ENCODE measurements at regions not wholly inside any gene's neighbourhood (a gene's known extent, or its start where the extent isn't known, plus 50 kb on each side); places are given as distances from the start of the nearest gene placed in this dataset.

GRCh38 chr19:31601855-31602254 lies 252.6 kb upstream of the TSHZ3 start:
- no peak for DNase-seq (ENCODE audit: low spot score)

- DNase-seq (ENCODE audit: low spot score), result no peak
Observed at GRCh38 chr19:31602548-31602947, 253.3 kb upstream of the TSHZ3 start.

GRCh38 chr19:31604493-31605040 lies 255.3 kb upstream of the TSHZ3 start:
- DNase-seq (ENCODE audit: low spot score), result no peak

GRCh38 chr19:31610018-31610417 lies 260.8 kb upstream of the TSHZ3 start:
- DNase-seq (ENCODE audit: low spot score), result no peak

GRCh38 chr19:31611046-31611877 lies 262.0 kb upstream of the TSHZ3 start:
- DNase-seq (ENCODE audit: low spot score), result no peak

- no peak for DNase-seq (ENCODE audit: low spot score)
Observed at GRCh38 chr19:31612873-31613272, 263.6 kb upstream of the TSHZ3 start.

GRCh38 chr19:31613683-31614219 lies 264.5 kb upstream of the TSHZ3 start:
- DNase-seq (ENCODE audit: low spot score), result no peak

- no peak for DNase-seq (ENCODE audit: low spot score)
Observed at GRCh38 chr19:31616031-31616430, 266.8 kb upstream of the TSHZ3 start.

GRCh38 chr19:31617010-31617585 lies 267.9 kb upstream of the TSHZ3 start:
- DNase-seq (ENCODE audit: low spot score), result no peak

GRCh38 chr19:31625056-31625455 lies 275.8 kb upstream of the TSHZ3 start:
- no peak for DNase-seq (ENCODE audit: low spot score)

- DNase-seq (ENCODE audit: low spot score), result no peak
Observed at GRCh38 chr19:31625575-31625974, 276.3 kb upstream of the TSHZ3 start.

- DNase-seq (ENCODE audit: low spot score), result no peak
Observed at GRCh38 chr19:31626941-31627340, 277.7 kb upstream of the TSHZ3 start.

- no peak for DNase-seq (ENCODE audit: low spot score)
Observed at GRCh38 chr19:31627620-31628365, 278.6 kb upstream of the TSHZ3 start.

- DNase-seq (ENCODE audit: low spot score), result no peak
Observed at GRCh38 chr19:31629579-31630363, 280.5 kb upstream of the TSHZ3 start.

GRCh38 chr19:31633014-31633413 lies 283.8 kb upstream of the TSHZ3 start:
- DNase-seq (ENCODE audit: low spot score), result no peak

GRCh38 chr19:31639306-31639705 lies 290.1 kb upstream of the TSHZ3 start:
- no peak for DNase-seq (ENCODE audit: low spot score)

- DNase-seq (ENCODE audit: low spot score), result no peak
Observed at GRCh38 chr19:31641591-31641990, 292.4 kb upstream of the TSHZ3 start.

GRCh38 chr19:31648347-31648746 lies 299.1 kb upstream of the TSHZ3 start:
- DNase-seq (ENCODE audit: low spot score), result no peak

GRCh38 chr19:31656507-31656906 lies 307.3 kb upstream of the TSHZ3 start:
- DNase-seq (ENCODE audit: low spot score), result no peak

- no peak for DNase-seq (ENCODE audit: low spot score)
Observed at GRCh38 chr19:31658993-31659896, 310.0 kb upstream of the TSHZ3 start.

- DNase-seq (ENCODE audit: low spot score), result no peak
Observed at GRCh38 chr19:31659897-31660210, 310.6 kb upstream of the TSHZ3 start.

Measured in NAMALWA (cell line).